DMS53 (cell line): ENCODE measurements at regions not wholly inside any gene's neighbourhood (a gene's known extent, or its start where the extent isn't known, plus 50 kb on each side); places are given as distances from the start of the nearest gene placed in this dataset.

Experiments used
- DNase-seq: peaks from one replicate; lab custom pipeline; 2025; lab: John Stamatoyannopoulos, UW

GRCh38 chr2:78290581-78291214, 734.8 kb upstream of the REG3G start:
- no peak for DNase-seq

GRCh38 chr2:78293768-78294167, 731.7 kb upstream of the REG3G start:
- no peak for DNase-seq

GRCh38 chr2:78301166-78301789, 724.2 kb upstream of the REG3G start:
- DNase-seq = no peak

GRCh38 chr2:78304678-78305077, 720.8 kb upstream of the REG3G start:
- peak; percentile 10 for DNase-seq

- DNase-seq = no peak
These were observed 716.0 kb upstream of the REG3G start for GRCh38 chr2:78309460-78309859.

GRCh38 chr2:78315368-78315767, 710.1 kb upstream of the REG3G start:
- DNase-seq = no peak

- DNase-seq = no peak
These were observed 707.2 kb upstream of the REG3G start for GRCh38 chr2:78318275-78318674.

- DNase-seq = no peak
These were observed 695.3 kb upstream of the REG3G start for GRCh38 chr2:78330193-78330592.

GRCh38 chr2:78351208-78351607, 674.3 kb upstream of the REG3G start:
- peak; percentile 52 for DNase-seq

- peak; percentile 15 for DNase-seq
These were observed 672.3 kb upstream of the REG3G start for GRCh38 chr2:78353168-78353567.

GRCh38 chr2:78355967-78356366, 669.5 kb upstream of the REG3G start:
- DNase-seq = peak; percentile 7

- no peak for DNase-seq
These were observed 641.9 kb upstream of the REG3G start for GRCh38 chr2:78383576-78383975.

GRCh38 chr2:78397198-78397597, 628.3 kb upstream of the REG3G start:
- DNase-seq = no peak

GRCh38 chr2:78407960-78408794, 617.3 kb upstream of the REG3G start:
- DNase-seq = no peak

GRCh38 chr2:78408795-78409118, 616.7 kb upstream of the REG3G start:
- peak; percentile 10 for DNase-seq

GRCh38 chr2:78411303-78411702, 614.2 kb upstream of the REG3G start:
- DNase-seq = no peak

- peak; percentile 72 for DNase-seq
These were observed 608.7 kb upstream of the REG3G start for GRCh38 chr2:78416625-78417300.

- peak; percentile 33 for DNase-seq
These were observed 608.1 kb upstream of the REG3G start for GRCh38 chr2:78417355-78417754.

- peak; percentile 87 for DNase-seq
These were observed 607.5 kb upstream of the REG3G start for GRCh38 chr2:78418021-78418420.

GRCh38 chr2:78420132-78420531, 605.4 kb upstream of the REG3G start:
- DNase-seq = no peak

GRCh38 chr2:78423631-78424030, 601.9 kb upstream of the REG3G start:
- DNase-seq = no peak

- DNase-seq = no peak
These were observed 598.3 kb upstream of the REG3G start for GRCh38 chr2:78427170-78427569.

- DNase-seq = peak; percentile 45
These were observed 594.3 kb upstream of the REG3G start for GRCh38 chr2:78431241-78431640.
